Left ventricle myocardium superior (tissue), 1 donor: ENCODE measurements at regions not wholly inside any gene's neighbourhood (a gene's known extent, or its start where the extent isn't known, plus 50 kb on each side); places are given as distances from the start of the nearest gene placed in this dataset.

Source experiments
- ATAC-seq: fragments of 200-7000 bp; cut with Tn5 transposase; one replicate; pipeline ENCODE4 v1.9.1; 2020; ENCODE audit warnings: mild to moderate bottlenecking, moderate library complexity
- DNase-seq: peaks from one replicate; pipeline ENCODE4 v3.0.0-alpha.2; 2020
- intact Hi-C: fragments of 100-400 bp; cut with micrococcal nuclease; formaldehyde crosslinking; loops from one replicate; pipeline ENCODE4 v1.11.0; 2022
- donor health status: DM: no; HTN: yes; CAD: no; lungs with severe emphysema.

GRCh38 chr13:84297251-84297650 lies 415.0 kb upstream of the SLITRK1 start:
- ATAC-seq (no peak), DNase-seq (no peak)
- intact Hi-C loops = no loop called here

DNA sequence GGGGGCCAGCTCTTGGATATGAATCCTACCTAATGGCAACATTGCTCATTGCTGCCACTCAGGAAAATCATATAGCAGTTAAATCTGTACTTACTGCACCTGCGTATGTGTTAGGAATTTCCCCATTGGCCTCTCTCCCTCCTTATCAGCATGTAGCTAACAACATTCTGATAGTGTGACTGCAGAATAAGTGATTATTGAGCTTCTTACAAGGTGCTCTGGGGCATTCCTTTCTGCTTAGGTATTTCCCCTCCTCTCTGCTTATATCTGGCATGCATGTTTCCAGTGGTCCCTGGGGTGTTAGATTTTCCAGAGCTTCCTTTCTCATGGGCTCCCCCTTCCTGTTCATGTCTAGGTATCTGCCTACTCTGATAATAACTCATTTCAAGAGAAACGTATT lies 414.1 kb upstream of the SLITRK1 start:
- intact Hi-C loops = no loop called here
- no peak for ATAC-seq
- DNase-seq = no peak

GRCh38 chr13:84294576-84294975 lies 412.3 kb upstream of the SLITRK1 start:
- ATAC-seq (no peak), DNase-seq (no peak)
- intact Hi-C loops = no loop called here

GRCh38 chr13:84290386-84290785 lies 408.1 kb upstream of the SLITRK1 start:
- intact Hi-C loops = no loop called here
- DNase-seq = no peak
- ATAC-seq = no peak

DNA sequence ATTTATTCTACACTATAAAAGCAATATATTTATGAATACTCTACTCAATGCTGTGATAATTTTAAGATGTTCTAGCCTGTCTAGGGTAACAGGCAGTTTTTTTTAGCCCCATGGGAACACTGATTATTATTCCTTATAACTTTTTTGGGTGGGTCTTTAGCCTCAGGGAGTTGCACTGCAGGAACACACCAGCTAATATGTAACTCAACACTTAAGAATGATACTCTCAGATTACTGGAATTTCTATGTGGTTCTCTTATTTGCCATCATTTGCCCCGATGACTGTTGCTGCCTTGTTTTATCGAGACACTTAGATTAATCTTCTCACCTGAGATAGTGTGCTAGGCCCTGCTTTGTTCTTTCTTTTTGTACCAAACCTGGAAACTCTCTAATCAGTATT lies 396.9 kb upstream of the SLITRK1 start:
- no peak for DNase-seq
- no peak for ATAC-seq
- intact Hi-C loops = no loop called here

DNA sequence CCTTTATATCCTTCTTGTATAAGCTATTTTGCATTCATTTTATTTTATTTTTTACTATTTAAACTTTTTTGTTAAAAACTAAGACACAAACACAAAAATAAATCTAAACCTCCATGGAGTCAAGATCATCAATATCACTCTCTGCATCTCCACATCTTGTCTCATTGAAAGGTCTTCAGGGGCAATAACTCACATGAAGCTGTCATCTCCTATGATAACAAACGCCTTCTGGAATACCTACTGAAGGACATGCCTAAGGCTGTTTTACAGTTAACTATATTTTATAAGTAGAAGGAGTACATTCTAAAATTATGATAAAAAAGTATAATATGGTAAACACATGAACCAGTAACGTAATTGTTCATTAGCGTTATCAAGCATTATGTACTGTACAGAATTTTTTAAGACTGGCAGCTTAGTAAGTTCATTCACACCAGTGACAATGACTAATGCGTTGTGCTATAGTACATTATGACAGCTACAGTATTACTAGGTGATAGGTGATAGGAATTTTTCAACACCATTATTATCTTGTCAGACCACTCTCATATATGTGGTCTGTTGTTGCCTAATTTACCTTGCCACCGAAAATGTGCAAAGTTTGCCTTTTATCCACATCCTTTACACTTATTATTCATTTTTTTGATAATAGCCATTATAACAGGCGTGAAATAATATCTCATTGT lies 390.7 kb upstream of the SLITRK1 start:
- no peak for DNase-seq
- intact Hi-C loops = no loop called here
- no peak for ATAC-seq

DNA sequence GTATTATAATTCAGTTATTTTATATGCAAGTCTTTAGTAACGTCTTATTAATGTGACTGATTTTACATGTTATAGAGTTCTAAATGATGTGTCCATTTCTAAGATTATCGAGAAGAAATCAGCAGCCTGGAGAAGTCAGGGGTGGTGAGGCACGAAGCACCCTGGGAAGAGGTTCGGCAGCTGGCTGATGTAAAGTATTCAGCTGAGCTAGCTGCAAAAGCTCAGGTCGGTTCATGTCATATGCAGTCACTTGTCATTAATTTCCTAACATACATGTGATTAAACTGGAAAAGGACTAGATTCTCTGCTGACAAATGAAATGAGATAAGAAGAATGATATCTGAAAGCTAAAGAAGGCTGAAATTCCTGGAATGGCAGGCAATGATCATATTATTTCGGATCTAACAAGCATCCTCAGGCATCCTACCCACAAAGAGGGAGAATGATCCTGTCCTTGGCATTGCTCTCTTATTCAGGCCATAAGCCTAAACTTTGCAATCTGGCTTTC lies 383.0 kb upstream of the SLITRK1 start:
- DNase-seq (no peak), ATAC-seq (no peak)
- intact Hi-C loops = no loop called here

DNA sequence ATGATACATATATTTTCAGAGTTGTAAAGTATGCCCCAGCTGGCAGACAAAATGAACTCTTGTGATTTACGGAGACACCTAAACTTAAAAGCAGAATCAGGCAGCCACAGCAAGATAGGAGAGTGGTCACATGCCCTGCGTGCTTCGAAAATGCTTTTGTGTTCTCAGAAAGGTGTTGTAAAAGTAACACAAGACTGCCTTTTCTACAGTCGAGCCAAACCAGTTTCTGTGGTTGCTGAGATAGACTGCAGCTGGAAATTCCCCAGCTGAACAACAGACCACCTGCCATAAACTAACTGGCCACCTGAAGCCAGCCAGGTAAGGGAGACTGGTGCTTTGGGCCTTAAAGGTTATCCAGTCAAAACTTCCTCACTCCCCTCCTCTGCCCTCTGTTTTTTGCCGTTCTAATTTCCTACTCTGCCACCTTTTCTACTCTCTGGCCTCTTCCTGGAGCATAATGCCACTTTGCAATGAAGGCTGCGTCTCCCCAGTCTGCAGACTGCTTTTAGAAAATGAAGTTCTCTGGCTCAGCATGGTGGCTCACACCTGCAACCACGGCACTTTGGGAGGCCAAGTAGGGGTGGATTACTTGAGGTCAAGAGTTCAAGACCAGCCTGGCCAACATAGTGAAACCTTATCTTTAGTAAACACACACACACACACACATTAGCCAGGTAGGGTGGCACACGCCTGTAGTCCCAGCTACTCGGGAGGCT lies 381.2 kb upstream of the SLITRK1 start:
- ATAC-seq (no peak), DNase-seq (no peak)
- intact Hi-C loops = no loop called here

GRCh38 chr13:84255226-84255797 lies 373.0 kb upstream of the SLITRK1 start:
- no peak for DNase-seq
- intact Hi-C loops = no loop called here
- ATAC-seq = no peak

DNA sequence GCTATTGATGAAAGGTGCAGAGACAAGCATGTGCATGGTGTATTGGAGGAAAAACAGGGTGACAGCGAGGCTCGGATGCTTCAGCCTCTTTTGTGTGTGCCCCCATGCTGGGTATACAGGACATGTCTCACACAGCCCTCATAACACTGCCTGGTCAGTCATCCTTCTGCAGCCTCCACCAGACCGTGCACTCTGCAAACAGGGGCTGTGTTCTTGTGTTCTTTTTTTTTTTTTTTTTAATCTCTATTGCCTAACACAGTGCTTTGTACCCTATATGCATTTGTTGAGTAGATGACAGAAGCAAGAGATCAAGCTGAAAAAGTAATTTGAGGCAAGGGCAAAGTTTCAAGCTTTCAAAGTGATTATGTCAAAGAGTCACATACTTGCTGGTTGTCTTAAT lies 367.2 kb upstream of the SLITRK1 start:
- DNase-seq (no peak), ATAC-seq (no peak)
- intact Hi-C loops = no loop called here

GRCh38 chr13:84243340-84243739 lies 361.1 kb upstream of the SLITRK1 start:
- no peak for ATAC-seq
- DNase-seq = no peak
- intact Hi-C loops = no loop called here

DNA sequence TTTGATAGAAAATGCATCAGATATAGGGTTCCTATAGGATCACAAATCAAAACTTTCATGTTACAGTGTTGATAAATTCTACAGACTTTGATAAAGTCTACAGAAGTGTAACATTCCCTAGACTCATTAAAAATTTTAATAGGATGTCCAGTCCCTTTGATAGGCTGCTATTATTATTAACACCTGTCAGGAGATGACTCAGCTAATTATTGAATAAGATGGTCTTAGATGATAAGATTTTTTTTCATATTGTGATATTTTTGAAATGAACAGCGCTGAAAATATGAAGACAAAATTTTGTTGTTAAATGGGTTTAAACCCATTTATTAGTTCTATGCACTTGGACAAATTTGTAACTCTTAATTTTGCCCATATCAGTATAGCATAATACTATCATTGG lies 356.8 kb upstream of the SLITRK1 start:
- intact Hi-C loops = no loop called here
- ATAC-seq = no peak
- no peak for DNase-seq

DNA sequence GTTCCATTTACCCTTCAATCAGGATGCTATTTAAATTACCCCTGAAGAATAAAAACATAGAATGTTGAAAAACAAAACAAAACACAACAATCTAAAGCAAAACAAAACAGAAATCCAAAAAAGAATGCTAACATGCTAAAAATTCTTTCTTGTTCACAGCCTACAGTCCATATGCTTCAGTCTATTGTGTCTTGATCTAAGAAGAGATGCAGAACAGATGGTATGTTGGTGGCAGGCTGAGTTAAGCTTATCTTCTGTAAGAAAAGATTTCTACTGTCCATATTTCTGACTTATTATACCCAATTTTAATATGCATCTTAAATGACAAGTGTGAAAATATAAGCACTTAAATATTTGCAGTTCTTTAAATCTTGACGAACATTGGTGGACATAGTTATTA lies 356.1 kb upstream of the SLITRK1 start:
- intact Hi-C loops = no loop called here
- ATAC-seq (no peak), DNase-seq (no peak)

GRCh38 chr13:84237143-84237542 lies 354.9 kb upstream of the SLITRK1 start:
- ATAC-seq (no peak), DNase-seq (no peak)
- intact Hi-C loops = no loop called here

- intact Hi-C loops = no loop called here
- DNase-seq (no peak), ATAC-seq (no peak)
Observed at GRCh38 chr13:84234416-84234815, 352.1 kb upstream of the SLITRK1 start.

DNA sequence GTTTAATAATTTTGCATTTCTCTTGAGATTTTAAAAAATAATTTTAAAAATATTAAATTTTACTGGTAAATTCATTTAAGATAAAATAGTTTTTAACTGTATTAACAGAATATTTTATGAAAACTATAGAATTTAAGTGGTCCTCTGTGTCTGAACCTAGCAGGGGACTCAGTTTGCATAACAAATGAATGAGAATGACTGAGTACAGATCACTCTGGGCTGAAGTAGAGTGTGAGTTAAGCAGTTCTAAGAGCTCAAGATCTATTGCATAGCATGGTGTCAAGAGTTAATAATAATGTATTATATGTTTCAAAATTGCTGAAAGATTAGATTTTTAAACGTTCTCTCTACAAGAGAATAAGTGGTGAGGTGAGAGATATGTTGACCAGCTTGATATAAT lies 348.3 kb upstream of the SLITRK1 start:
- intact Hi-C loops = no loop called here
- ATAC-seq (no peak), DNase-seq (no peak)

DNA sequence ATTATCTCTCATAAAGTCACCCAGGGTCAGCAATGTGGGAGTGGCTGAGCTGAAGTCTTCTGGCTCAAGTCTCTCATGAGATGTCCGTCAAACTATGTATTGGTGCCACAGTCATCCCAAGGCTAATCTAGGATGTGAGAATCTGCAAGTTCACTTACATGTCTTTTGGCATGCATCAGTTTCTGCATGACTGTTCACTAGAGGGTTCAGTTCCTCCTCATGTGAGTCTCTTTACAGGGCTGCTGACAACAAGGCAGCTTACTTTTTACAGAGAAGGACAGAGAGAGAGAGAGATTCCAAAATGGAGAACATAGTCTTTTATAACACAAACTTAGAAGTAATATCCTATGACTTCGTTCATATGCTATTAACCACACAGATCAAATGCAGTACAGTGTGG lies 328.8 kb upstream of the SLITRK1 start:
- DNase-seq = no peak
- no peak for ATAC-seq
- intact Hi-C loops = no loop called here

GRCh38 chr13:84208246-84208910 lies 326.1 kb upstream of the SLITRK1 start:
- no peak for DNase-seq
- ATAC-seq = no peak
- intact Hi-C loops = no loop called here

GRCh38 chr13:84207509-84207908 lies 325.2 kb upstream of the SLITRK1 start:
- intact Hi-C loops = no loop called here
- DNase-seq (no peak), ATAC-seq (no peak)

DNA sequence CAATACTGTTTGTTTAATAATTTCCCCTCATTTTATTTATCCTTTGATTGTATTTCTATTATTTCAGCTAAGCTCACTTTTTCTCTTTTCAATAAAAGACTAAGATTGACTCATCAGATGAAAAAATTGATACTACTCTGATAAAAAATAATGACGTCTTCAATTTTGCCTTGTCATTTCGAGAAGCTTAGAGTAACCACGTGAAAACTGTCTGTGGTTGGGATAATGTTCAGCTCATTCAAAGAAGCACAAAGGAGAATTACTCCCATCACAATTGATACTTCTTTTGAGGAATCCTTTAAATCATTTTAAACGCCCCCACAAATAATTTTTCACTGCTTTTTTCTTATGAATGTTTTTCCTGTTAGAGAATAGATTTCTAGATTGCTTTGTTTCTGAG lies 318.7 kb upstream of the SLITRK1 start:
- intact Hi-C loops = no loop called here
- DNase-seq = no peak
- no peak for ATAC-seq
